Body of pancreas (tissue), 4 donors: ENCODE measurements at regions not wholly inside any gene's neighbourhood (a gene's known extent, or its start where the extent isn't known, plus 50 kb on each side); places are given as distances from the start of the nearest gene placed in this dataset.

ENCODE experiments used
- ATAC-seq: fragments of 150-250 bp; one replicate; pipeline ENCODE4 v1.9.1; 2016
- DNase-seq, 4 donors: peaks; one replicate each; pipeline ENCODE4 v3.0.0-alpha.2; 2019
- H3K27ac ChIP-seq, 4 donors: fragments of 200-600 bp; sonication (generic); 1 replicate in 3 of 4; 2 replicates in 1 of 4; pipeline versions ENCODE4 v1.5.1 to v1.6.1; 2016 to 2019; ENCODE audit warnings: mild to moderate bottlenecking in 1 of 4, mixed read lengths in 1 of 4, moderate library complexity in 1 of 4
- H3K27me3 ChIP-seq, 2 donors: fragments of 200-600 bp; sonication (generic); one replicate each; pipeline ENCODE4 v1.6.0; 2016; ENCODE audit warnings: mild to moderate bottlenecking in 1 of 2
- H3K36me3 ChIP-seq, 2 donors: fragments of 200-600 bp; sonication (generic); replicated peaks in 1 of 2; 2 replicates each; pipeline ENCODE4 v1.5.1; 2016; ENCODE audit warnings: low read depth in 2 of 2; ENCODE audit not compliant: insufficient read depth in 1 of 2
- H3K4me1 ChIP-seq: fragments of 200-600 bp; sonication (generic); one replicate; pipeline ENCODE4 v1.6.0; 2016
- H3K4me3 ChIP-seq, 2 donors: fragments of 200-600 bp; sonication (generic); 1 replicate in 1 of 2; 2 replicates in 1 of 2; pipeline ENCODE4 v1.5.1; 2016 to 2019
- H3K9me3 ChIP-seq, 3 donors: fragments of 200-600 bp; sonication (generic); 1 replicate in 2 of 3; 2 replicates in 1 of 3; pipeline ENCODE4 v1.5.1; 2016
- CTCF ChIP-seq, 7 experiments: fragments of 450-650 bp in 4 of 7; fragments of 200-600 bp in 3 of 7; sonication (generic) in 3 of 7; IDR thresholded peaks; one replicate each; pipeline ENCODE4 v1.5.1; 2016 to 2019; ENCODE audit warnings: antibody characterized with exemption in 7 of 7
- POLR2A ChIP-seq, 3 donors: fragments of 450-650 bp; IDR thresholded peaks; one replicate each; pipeline ENCODE4 v1.6.1; 2016; ENCODE audit warnings: antibody characterized with exemption in 3 of 3, mild to moderate bottlenecking in 2 of 3
- whole genome bisulfite sequencing, 2 donors: methylation state at CpG; one replicate each; pipeline ENCODE4 v1.1.5; 2017; 5-methylcytosine and 5-hydroxymethylcytosine counted together
- intact Hi-C: fragments of 100-400 bp; cut with DNase I; formaldehyde crosslinking; loops from one replicate; pipeline ENCODE4 v1.15.1; 2023

- no peaks in the 10 kb centered on the region for H3K4me1 ChIP-seq
- DNase-seq (no peak), ATAC-seq (no peak)
- no peaks in the 10 kb centered on the region for H3K36me3 ChIP-seq
- no peaks in the 10 kb centered on the region for H3K9me3 ChIP-seq
- TF ChIP-seq CTCF (IDR thresholded peaks at IDR 0.05) (no peak), POLR2A (IDR thresholded peaks at IDR 0.05) (no peak)
- H3K27me3 ChIP-seq = no peaks in the 10 kb centered on the region
- WGBS, 2 donors = 57 to 70% methylated on average over 1 of the region's 1 CpG
- no peak overlapping the region for H3K4me3 ChIP-seq
- no peak overlapping the region for H3K27ac ChIP-seq
- intact Hi-C loops = no loop called here
Measured at GRCh38 chr4:100605144-100605543, 87.3 kb upstream of the EMCN start.

- intact Hi-C loops = no loop called here
Measured at GRCh38 chr4:100593935-100594334, 76.1 kb upstream of the EMCN start.

GRCh38 chr4:100591161-100591876 lies 73.5 kb upstream of the EMCN start:
- intact Hi-C loops = no loop called here
- WGBS, 2 donors = 18 to 21% methylated on average over 7 of the region's 7 CpGs
- Histone ChIP-seq H3K4me1 (peaks cover 18% of the 10 kb centered on the region), H3K36me3 (no peaks in the 10 kb centered on the region), H3K27ac (no peak overlapping the region), H3K9me3 (no peaks in the 10 kb centered on the region), H3K27me3 (no peaks in the 10 kb centered on the region), H3K4me3 (no peak overlapping the region)
- peak; percentile 99 for ATAC-seq
- TF ChIP-seq POLR2A (IDR thresholded peaks at IDR 0.05) (no peak), CTCF (IDR thresholded peaks at IDR 0.05) (no peak)
- peak; percentile 87 to 92 (median 90) for DNase-seq

More at GRCh38 chr4:100593935-100594334, 76.1 kb upstream of the EMCN start:
- TF ChIP-seq POLR2A (IDR thresholded peaks at IDR 0.05) = no peak
- TF ChIP-seq CTCF (IDR thresholded peaks at IDR 0.05) = no peak
- H3K4me1 ChIP-seq = peaks cover 18% of the 10 kb centered on the region
- no peaks in the 10 kb centered on the region for H3K9me3 ChIP-seq
- H3K36me3 ChIP-seq = no peaks in the 10 kb centered on the region
- H3K27ac ChIP-seq = no peak overlapping the region
- H3K4me3 ChIP-seq = no peak overlapping the region
- 37 to 43% methylated on average over 2 of the region's 2 CpGs for WGBS, 2 donors
- ATAC-seq (no peak), DNase-seq (no peak)
- no peaks in the 10 kb centered on the region for H3K27me3 ChIP-seq

- intact Hi-C loops = no loop called here
- H3K9me3 ChIP-seq = no peaks in the 10 kb centered on the region
- no peaks in the 10 kb centered on the region for H3K36me3 ChIP-seq
- no peak for ATAC-seq
- TF ChIP-seq CTCF (IDR thresholded peaks at IDR 0.05) = no peak
- no peak for TF ChIP-seq POLR2A (IDR thresholded peaks at IDR 0.05)
- H3K27me3 ChIP-seq = no peaks in the 10 kb centered on the region
- H3K27ac ChIP-seq = no peak overlapping the region
- DNase-seq = no peak
- H3K4me1 ChIP-seq = peaks cover 18% of the 10 kb centered on the region
- whole genome bisulfite sequencing, 2 donors = 40 to 50% methylated on average over 1 of the region's 1 CpG
- H3K4me3 ChIP-seq = no peak overlapping the region
Measured at GRCh38 chr4:100590325-100590724, 72.5 kb upstream of the EMCN start.

- TF ChIP-seq CTCF (IDR thresholded peaks at IDR 0.05) = no peak
- TF ChIP-seq POLR2A (IDR thresholded peaks at IDR 0.05) = no peak
- H3K27me3 ChIP-seq = no peaks in the 10 kb centered on the region
- no peaks in the 10 kb centered on the region for H3K36me3 ChIP-seq
- H3K9me3 ChIP-seq = no peaks in the 10 kb centered on the region
- intact Hi-C loops = no loop called here
- peaks cover 18% of the 10 kb centered on the region for H3K4me1 ChIP-seq
- DNase-seq (no peak), ATAC-seq (no peak)
- H3K4me3 ChIP-seq = no peak overlapping the region
- H3K27ac ChIP-seq = no peak overlapping the region
- 81 to 92% methylated on average over 3 of the region's 3 CpGs for WGBS, 2 donors
Measured at GRCh38 chr4:100588076-100588475, 70.3 kb upstream of the EMCN start.
